ENCODE measurements at regions not wholly inside any gene's neighbourhood (a gene's known extent, or its start where the extent isn't known, plus 50 kb on each side); places are given as distances from the start of the nearest gene placed in this dataset.

DNA sequence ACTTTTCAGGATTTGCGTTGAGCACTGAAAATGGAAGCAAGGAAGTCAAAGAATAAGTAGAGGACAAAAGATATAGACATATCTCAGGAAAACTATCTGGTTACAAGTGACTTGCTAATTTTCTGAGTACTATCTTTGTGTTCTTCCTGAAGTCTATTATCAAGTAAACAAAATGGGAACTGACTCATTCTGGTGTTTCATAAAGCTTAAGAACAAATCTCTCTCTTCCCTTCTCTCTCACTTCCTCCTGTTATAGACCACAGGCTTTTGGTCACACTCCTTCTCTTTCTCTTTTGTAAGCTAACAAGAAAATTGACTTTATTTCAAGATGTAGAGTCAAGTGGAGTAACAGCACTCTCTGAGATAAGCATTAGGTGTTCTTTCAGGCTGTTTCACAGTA, 406.6 kb upstream of the SYT1 start:
- no peaks in the 10 kb centered on the region for H3K79me2 ChIP-seq (ENCODE audit: insufficient read depth, low read length)
- TF ChIP-seq, protein P1, sequence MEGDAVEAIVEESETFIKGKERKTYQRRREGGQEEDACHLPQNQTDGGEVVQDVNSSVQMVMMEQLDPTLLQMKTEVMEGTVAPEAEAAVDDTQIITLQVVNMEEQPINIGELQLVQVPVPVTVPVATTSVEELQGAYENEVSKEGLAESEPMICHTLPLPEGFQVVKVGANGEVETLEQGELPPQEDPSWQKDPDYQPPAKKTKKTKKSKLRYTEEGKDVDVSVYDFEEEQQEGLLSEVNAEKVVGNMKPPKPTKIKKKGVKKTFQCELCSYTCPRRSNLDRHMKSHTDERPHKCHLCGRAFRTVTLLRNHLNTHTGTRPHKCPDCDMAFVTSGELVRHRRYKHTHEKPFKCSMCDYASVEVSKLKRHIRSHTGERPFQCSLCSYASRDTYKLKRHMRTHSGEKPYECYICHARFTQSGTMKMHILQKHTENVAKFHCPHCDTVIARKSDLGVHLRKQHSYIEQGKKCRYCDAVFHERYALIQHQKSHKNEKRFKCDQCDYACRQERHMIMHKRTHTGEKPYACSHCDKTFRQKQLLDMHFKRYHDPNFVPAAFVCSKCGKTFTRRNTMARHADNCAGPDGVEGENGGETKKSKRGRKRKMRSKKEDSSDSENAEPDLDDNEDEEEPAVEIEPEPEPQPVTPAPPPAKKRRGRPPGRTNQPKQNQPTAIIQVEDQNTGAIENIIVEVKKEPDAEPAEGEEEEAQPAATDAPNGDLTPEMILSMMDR (conservative IDR thresholded peaks at IDR 0.05; ENCODE audit: low read length): no peak
- H2AFZ ChIP-seq (ENCODE audit: low read length): no peak overlapping the region
- H3K4me1 ChIP-seq (ENCODE audit: insufficient read depth, low read length, poor library complexity, severe bottlenecking): no peaks in the 10 kb centered on the region
- H3K4me2 ChIP-seq (ENCODE audit: low read depth, low read length, poor library complexity, severe bottlenecking): no peak overlapping the region
- no peaks in the 10 kb centered on the region for H3K9me3 ChIP-seq (ENCODE audit: insufficient read depth, low read depth, low read length)
- H3K9ac ChIP-seq (ENCODE audit: low read depth, low read length, poor library complexity, severe bottlenecking): no peak overlapping the region
- H4K20me1 ChIP-seq (ENCODE audit: insufficient read depth, low read length, poor library complexity, severe bottlenecking): no peaks in the 10 kb centered on the region
- H3K9me2 ChIP-seq (replicated peaks; ENCODE audit: low read depth, low read length): no peaks in the 10 kb centered on the region
- H3K27me3 ChIP-seq (ENCODE audit: insufficient read depth, low read length, poor library complexity, severe bottlenecking): no peaks in the 10 kb centered on the region
- H3K4me3 ChIP-seq (ENCODE audit: low read length, poor library complexity, severe bottlenecking): no peak overlapping the region
- no peaks in the 10 kb centered on the region for H3F3A ChIP-seq (ENCODE audit: low read depth)
- no peaks in the 10 kb centered on the region for H3K36me3 ChIP-seq (ENCODE audit: insufficient read depth, low read length)

DNA sequence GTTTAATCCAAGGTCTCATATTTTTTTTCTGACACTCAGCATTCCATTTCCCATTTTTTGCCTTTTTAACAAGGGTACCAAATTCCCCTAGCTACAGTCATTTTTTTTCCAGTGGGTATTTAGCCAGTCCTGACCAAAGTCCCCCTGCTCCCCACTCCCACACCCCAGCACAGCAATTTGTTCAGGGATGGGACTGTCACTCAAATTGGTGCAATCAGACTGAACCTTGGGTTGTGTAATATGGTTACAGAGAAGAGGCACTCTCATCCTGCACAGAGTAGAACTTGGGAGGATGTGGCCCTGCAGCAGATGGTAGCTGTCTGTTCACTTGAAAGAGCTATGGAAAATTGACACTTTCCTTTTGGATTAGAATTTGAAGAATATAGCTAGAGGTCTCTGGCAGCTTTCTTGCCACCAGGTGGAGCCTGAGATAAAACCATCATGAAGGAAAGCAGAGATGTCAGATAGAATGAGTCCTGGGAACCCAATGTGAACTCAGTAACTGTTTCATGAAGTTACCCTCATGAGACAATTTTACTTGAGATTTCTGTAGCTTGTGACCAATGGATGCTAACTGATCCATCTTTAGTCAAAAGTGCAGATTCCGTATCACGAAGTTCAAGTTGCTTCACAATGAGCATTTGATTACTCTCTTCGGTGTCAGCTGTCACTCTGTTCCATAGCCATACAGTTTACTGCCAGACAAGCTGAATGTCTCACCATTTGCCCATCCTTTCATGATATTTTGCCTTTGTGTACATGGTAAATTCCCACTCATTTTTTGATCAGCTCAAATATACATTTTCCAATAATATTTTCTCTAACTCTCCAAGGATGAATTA, 394.0 kb upstream of the SYT1 start:
- Histone ChIP-seq H3K4me1 (ENCODE audit: insufficient read depth, low read length, poor library complexity, severe bottlenecking) (no peaks in the 10 kb centered on the region), H4K20me1 (ENCODE audit: insufficient read depth, low read length, poor library complexity, severe bottlenecking) (no peaks in the 10 kb centered on the region), H3K9ac (ENCODE audit: low read depth, low read length, poor library complexity, severe bottlenecking) (no peak overlapping the region), H3K4me2 (ENCODE audit: low read depth, low read length, poor library complexity, severe bottlenecking) (no peak overlapping the region), H3K4me3 (ENCODE audit: low read length, poor library complexity, severe bottlenecking) (no peak overlapping the region), H2AFZ (ENCODE audit: low read length) (no peak overlapping the region), H3K27me3 (ENCODE audit: insufficient read depth, low read length, poor library complexity, severe bottlenecking) (no peaks in the 10 kb centered on the region), H3K9me2 (replicated peaks; ENCODE audit: low read depth, low read length) (no peaks in the 10 kb centered on the region), H3K9me3 (ENCODE audit: insufficient read depth, low read depth, low read length) (no peaks in the 10 kb centered on the region), H3F3A (ENCODE audit: low read depth) (no peaks in the 10 kb centered on the region), H3K79me2 (ENCODE audit: insufficient read depth, low read length) (no peaks in the 10 kb centered on the region), H3K36me3 (ENCODE audit: insufficient read depth, low read length) (no peaks in the 10 kb centered on the region)
- no peak for TF ChIP-seq EZH2phosphoT487 (IDR thresholded peaks at IDR 0.05; ENCODE audit: borderline replicate concordance)
- TF ChIP-seq, protein P1 (conservative IDR thresholded peaks at IDR 0.05; ENCODE audit: low read length): peak; percentile 47

DNA sequence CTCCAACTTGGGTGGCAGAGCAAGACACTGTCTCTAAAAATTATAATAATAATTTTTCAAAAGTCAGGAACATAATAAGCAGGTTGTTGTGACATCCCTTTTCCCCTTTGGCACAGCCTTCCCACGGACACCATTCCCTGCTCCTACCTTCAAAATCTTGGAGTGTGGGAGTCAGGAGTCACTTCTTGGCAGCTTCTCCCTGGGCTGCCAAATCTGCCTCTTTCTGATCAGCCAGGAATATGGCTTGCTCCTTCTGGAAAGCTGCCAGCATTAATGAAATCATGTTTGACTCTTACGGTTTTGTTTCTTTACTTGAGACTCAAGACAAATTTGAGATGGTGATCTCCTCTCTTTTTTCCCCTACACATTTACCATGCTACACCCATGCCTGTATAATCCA, 391.4 kb upstream of the SYT1 start:
- no peaks in the 10 kb centered on the region for H3K79me2 ChIP-seq (ENCODE audit: insufficient read depth, low read length)
- H4K20me1 ChIP-seq (ENCODE audit: insufficient read depth, low read length, poor library complexity, severe bottlenecking): no peaks in the 10 kb centered on the region
- no peak overlapping the region for H3K9ac ChIP-seq (ENCODE audit: low read depth, low read length, poor library complexity, severe bottlenecking)
- H3F3A ChIP-seq (ENCODE audit: low read depth): no peaks in the 10 kb centered on the region
- no peak overlapping the region for H3K4me3 ChIP-seq (ENCODE audit: low read length, poor library complexity, severe bottlenecking)
- no peaks in the 10 kb centered on the region for H3K36me3 ChIP-seq (ENCODE audit: insufficient read depth, low read length)
- no peaks in the 10 kb centered on the region for H3K27me3 ChIP-seq (ENCODE audit: insufficient read depth, low read length, poor library complexity, severe bottlenecking)
- H3K9me2 ChIP-seq (replicated peaks; ENCODE audit: low read depth, low read length): no peaks in the 10 kb centered on the region
- no peaks in the 10 kb centered on the region for H3K9me3 ChIP-seq (ENCODE audit: insufficient read depth, low read depth, low read length)
- TF ChIP-seq, protein P1 (conservative IDR thresholded peaks at IDR 0.05; ENCODE audit: low read length): no peak
- TF ChIP-seq EZH2phosphoT487 (IDR thresholded peaks at IDR 0.05; ENCODE audit: borderline replicate concordance): no peak
- no peak overlapping the region for H3K4me2 ChIP-seq (ENCODE audit: low read depth, low read length, poor library complexity, severe bottlenecking)
- H3K4me1 ChIP-seq (ENCODE audit: insufficient read depth, low read length, poor library complexity, severe bottlenecking): no peaks in the 10 kb centered on the region
- H2AFZ ChIP-seq (ENCODE audit: low read length): no peak overlapping the region

All from Loucy (cell line).